ENCODE measurements at regions not wholly inside any gene's neighbourhood (a gene's known extent, or its start where the extent isn't known, plus 50 kb on each side); places are given as distances from the start of the nearest gene placed in this dataset.

DNA sequence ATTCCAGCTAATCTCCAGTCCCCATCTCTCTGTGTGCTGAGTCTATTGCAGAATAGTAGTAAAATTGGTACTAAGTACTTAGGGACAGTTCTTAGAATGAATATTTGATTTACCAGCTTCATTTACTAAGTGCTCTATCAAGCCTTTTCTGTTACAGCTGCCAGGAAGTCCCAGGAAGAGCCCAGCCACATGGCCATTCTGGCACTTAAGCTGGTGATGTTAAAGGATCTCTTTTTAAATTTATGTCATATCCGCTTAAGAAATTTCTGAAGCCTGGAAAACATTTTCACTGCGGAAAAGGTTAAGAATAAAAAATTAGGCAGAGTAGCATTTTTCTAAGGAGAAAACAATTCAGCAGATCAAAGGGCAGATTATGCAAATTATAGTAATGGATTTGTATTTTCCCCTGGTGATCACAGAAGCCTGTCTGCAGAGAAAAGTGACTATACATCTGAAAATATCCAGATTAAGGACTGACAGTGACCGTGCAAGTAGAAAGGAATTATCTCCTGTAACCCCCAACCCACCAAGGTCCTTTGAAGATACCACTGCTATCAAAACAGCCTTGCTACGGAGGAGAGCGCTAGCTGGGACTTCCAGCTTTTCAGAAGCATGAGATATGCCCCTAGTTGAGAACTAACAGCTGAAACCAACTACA lies 260.8 kb downstream of the SH3BP4 start:
- Histone ChIP-seq H3K27me3 (replicated peaks in 1 of 7) (peaks cover 0 to 40% (median 0%) of the 10 kb centered on the region in 7 donors), H3K36me3 (no peaks in the 10 kb centered on the region), H3K27ac (peak overlapping the region in 2 of 8 donors; percentile 10 to 12), H3K4me1 (no peaks in the 10 kb centered on the region), H3K9me3 (peaks cover 0 to 9% (median 0%) of the 10 kb centered on the region in 8 donors), H3K4me3 (no peak overlapping the region)
- 67 to 72% (median 70%) methylated on average over 5 of the region's 5 CpGs for WGBS, 5 donors
- intact Hi-C loops (cut with DNase I; ENCODE audit: low total_unique reads): no loop called here
- DNase-seq: no peak
- TF ChIP-seq, protein P1, sequence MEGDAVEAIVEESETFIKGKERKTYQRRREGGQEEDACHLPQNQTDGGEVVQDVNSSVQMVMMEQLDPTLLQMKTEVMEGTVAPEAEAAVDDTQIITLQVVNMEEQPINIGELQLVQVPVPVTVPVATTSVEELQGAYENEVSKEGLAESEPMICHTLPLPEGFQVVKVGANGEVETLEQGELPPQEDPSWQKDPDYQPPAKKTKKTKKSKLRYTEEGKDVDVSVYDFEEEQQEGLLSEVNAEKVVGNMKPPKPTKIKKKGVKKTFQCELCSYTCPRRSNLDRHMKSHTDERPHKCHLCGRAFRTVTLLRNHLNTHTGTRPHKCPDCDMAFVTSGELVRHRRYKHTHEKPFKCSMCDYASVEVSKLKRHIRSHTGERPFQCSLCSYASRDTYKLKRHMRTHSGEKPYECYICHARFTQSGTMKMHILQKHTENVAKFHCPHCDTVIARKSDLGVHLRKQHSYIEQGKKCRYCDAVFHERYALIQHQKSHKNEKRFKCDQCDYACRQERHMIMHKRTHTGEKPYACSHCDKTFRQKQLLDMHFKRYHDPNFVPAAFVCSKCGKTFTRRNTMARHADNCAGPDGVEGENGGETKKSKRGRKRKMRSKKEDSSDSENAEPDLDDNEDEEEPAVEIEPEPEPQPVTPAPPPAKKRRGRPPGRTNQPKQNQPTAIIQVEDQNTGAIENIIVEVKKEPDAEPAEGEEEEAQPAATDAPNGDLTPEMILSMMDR (IDR thresholded peaks at IDR 0.05 in 8 of 11, conservative IDR thresholded peaks at IDR 0.05 in 3 of 11): no peak
- TF ChIP-seq POLR2AphosphoS5 (IDR thresholded peaks at IDR 0.05): no peak
- TF ChIP-seq POLR2A (IDR thresholded peaks at IDR 0.05): no peak

DNA sequence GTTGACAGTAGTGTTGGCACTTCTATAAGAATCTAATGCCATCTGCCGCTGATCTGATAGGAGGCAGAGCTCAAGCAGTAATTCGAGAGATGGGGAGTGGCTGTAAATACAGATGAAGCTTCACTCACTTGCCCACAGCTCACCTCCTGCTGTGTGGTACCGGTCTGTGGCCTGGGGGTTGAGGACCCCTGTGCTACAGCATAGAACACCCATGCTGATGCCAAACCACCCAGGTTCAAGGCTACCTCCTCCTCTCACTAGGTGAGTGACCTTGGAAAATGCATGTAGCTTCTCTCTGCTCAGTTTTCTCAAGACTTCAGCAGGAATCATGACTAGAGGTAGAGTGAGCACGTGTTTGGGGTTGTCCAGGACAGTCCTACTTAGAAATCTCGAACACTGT lies 263.4 kb downstream of the SH3BP4 start:
- WGBS, 5 donors: 68 to 88% (median 79%) methylated on average over 5 of the region's 5 CpGs
- H3K27me3 ChIP-seq (replicated peaks in 1 of 7): peaks cover 0 to 39% (median 0%) of the 10 kb centered on the region in 7 donors
- no peak overlapping the region for H3K27ac ChIP-seq
- TF ChIP-seq POLR2A (IDR thresholded peaks at IDR 0.05) (no peak), POLR2AphosphoS5 (IDR thresholded peaks at IDR 0.05) (no peak)
- TF ChIP-seq, protein P1 (IDR thresholded peaks at IDR 0.05 in 8 of 11, conservative IDR thresholded peaks at IDR 0.05 in 3 of 11): no peak
- H3K36me3 ChIP-seq: no peaks in the 10 kb centered on the region
- DNase-seq: no peak
- peaks cover 0 to 1% (median 0%) of the 10 kb centered on the region in 8 donors for H3K9me3 ChIP-seq
- intact Hi-C loops (cut with DNase I; ENCODE audit: low total_unique reads): no loop called here
- no peaks in the 10 kb centered on the region for H3K4me1 ChIP-seq
- no peak overlapping the region for H3K4me3 ChIP-seq

DNA sequence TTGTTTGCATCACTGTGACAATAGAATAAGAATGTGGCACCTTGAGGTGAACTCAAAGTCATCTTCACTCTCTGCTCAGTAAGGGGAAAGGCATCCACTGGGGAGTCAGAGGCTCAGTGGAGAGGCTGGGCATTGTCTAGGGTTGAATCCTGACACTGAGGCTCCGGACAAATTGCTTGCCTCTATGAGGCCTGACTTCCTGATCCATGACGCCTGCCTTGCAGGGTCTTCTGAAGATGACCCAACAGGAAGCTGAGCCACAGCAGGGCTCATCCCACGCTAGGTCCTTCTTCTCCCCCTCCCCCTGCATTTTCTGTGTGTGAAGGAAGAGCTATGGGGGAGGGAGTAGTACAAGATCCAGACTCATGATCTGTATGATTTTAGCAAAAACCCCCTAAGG lies 265.1 kb downstream of the SH3BP4 start:
- TF ChIP-seq POLR2AphosphoS5 (IDR thresholded peaks at IDR 0.05) (no peak), POLR2A (IDR thresholded peaks at IDR 0.05) (no peak)
- TF ChIP-seq, protein P1 (IDR thresholded peaks at IDR 0.05 in 8 of 11, conservative IDR thresholded peaks at IDR 0.05 in 3 of 11): no peak
- intact Hi-C loops (cut with DNase I; ENCODE audit: low total_unique reads): no loop called here
- H3K4me3 ChIP-seq: no peak overlapping the region
- H3K36me3 ChIP-seq: no peaks in the 10 kb centered on the region
- H3K27ac ChIP-seq: no peak overlapping the region
- peaks cover 0 to 47% (median 0%) of the 10 kb centered on the region in 7 donors for H3K27me3 ChIP-seq (replicated peaks in 1 of 7)
- H3K4me1 ChIP-seq: no peaks in the 10 kb centered on the region
- WGBS, 5 donors: 29 to 79% (median 47%) methylated on average over 3 of the region's 3 CpGs
- no peaks in the 10 kb centered on the region for H3K9me3 ChIP-seq
- no peak for DNase-seq

DNA sequence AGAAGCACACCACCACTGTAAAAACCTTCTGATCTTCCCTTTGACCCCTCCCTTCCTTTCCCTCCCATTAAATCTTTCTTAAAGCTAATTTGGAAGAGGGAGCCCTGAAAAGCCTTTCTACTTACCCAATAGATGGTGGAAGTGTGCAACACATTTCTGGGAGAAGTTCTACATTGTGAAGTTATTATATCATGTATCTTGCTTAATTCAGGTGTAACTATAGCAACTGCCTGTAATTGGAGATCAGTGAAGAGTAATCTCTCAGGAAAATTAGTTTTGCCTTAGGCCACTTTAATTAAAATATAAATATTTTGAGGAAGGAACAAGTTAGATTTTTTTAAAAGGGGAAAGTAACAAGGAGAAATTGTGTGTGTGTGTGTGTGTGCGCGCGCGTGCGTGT lies 266.0 kb downstream of the SH3BP4 start:
- H3K36me3 ChIP-seq: no peaks in the 10 kb centered on the region
- H3K27me3 ChIP-seq (replicated peaks in 1 of 7): peaks cover 0 to 47% (median 0%) of the 10 kb centered on the region in 7 donors
- intact Hi-C loops (cut with DNase I; ENCODE audit: low total_unique reads): no loop called here
- WGBS, 5 donors: 81 to 91% (median 85%) methylated on average over 5 of the region's 5 CpGs
- TF ChIP-seq POLR2A (IDR thresholded peaks at IDR 0.05) (no peak), POLR2AphosphoS5 (IDR thresholded peaks at IDR 0.05) (no peak)
- TF ChIP-seq, protein P1 (IDR thresholded peaks at IDR 0.05 in 8 of 11, conservative IDR thresholded peaks at IDR 0.05 in 3 of 11): no peak
- DNase-seq: no peak
- H3K27ac ChIP-seq: no peak overlapping the region
- H3K4me1 ChIP-seq: no peaks in the 10 kb centered on the region
- no peak overlapping the region for H3K4me3 ChIP-seq
- no peaks in the 10 kb centered on the region for H3K9me3 ChIP-seq

All from spleen (tissue), 11 donors.